ENCODE measurements at regions not wholly inside any gene's neighbourhood (a gene's known extent, or its start where the extent isn't known, plus 50 kb on each side); places are given as distances from the start of the nearest gene placed in this dataset.
A peak's percentile ranks its signal among the peaks of the same experiment; 100 is the strongest.
"Not testable (repeated sequence)": the region's sequence is repeated elsewhere in the genome, so short reads cannot be mapped to it uniquely, and the experiment has no call there.

GRCh38 chrY:7516268-7516667, 604.7 kb upstream of the AMELY start:
- no peak overlapping the region for H3K27ac ChIP-seq
- H3K4me1 ChIP-seq = no peaks in the 10 kb centered on the region
- intact Hi-C loops (cut with DNase I) = no loop called here
- no peaks in the 10 kb centered on the region for H3K36me3 ChIP-seq (replicated peaks in 1 of 2; ENCODE audit: insufficient read depth in 1 of 2, low read depth in 2 of 2)
- H3K9me3 ChIP-seq = no peaks in the 10 kb centered on the region
- DNase-seq = no peak
- H3K27me3 ChIP-seq = no peaks in the 10 kb centered on the region
- no peak for ATAC-seq
- WGBS, 2 donors = 9 to 28% methylated on average over 2 to 3 of the region's 3 CpGs
- TF ChIP-seq CTCF (IDR thresholded peaks at IDR 0.05) (no peak), POLR2A (IDR thresholded peaks at IDR 0.05) (no peak)
- no peak overlapping the region for H3K4me3 ChIP-seq

- intact Hi-C loops (cut with DNase I) = no loop called here
- ATAC-seq (no peak), DNase-seq (no peak)
- H3K4me1 ChIP-seq = no peaks in the 10 kb centered on the region
- no peaks in the 10 kb centered on the region for H3K27me3 ChIP-seq
- no peak overlapping the region for H3K27ac ChIP-seq
- H3K36me3 ChIP-seq (replicated peaks in 1 of 2; ENCODE audit: insufficient read depth in 1 of 2, low read depth in 2 of 2) = no peaks in the 10 kb centered on the region
- H3K4me3 ChIP-seq = no peak overlapping the region
- no peak for TF ChIP-seq POLR2A (IDR thresholded peaks at IDR 0.05)
- WGBS, 2 donors = 83 to 90% methylated on average over 2 of the region's 2 CpGs
- no peaks in the 10 kb centered on the region for H3K9me3 ChIP-seq
Measured at GRCh38 chrY:7515812-7516211, 604.3 kb upstream of the AMELY start.

GRCh38 chrY:7502896-7503295, 591.3 kb upstream of the AMELY start:
- WGBS, 2 donors = 91 to 96% methylated on average over 5 of the region's 5 CpGs
- intact Hi-C loops (cut with DNase I) = no loop called here
- no peak overlapping the region for H3K4me3 ChIP-seq
- H3K27ac ChIP-seq = no peak overlapping the region
- no peak for DNase-seq
- no peak for ATAC-seq
- H3K9me3 ChIP-seq = no peaks in the 10 kb centered on the region
- H3K36me3 ChIP-seq (replicated peaks in 1 of 2; ENCODE audit: insufficient read depth in 1 of 2, low read depth in 2 of 2) = no peaks in the 10 kb centered on the region
- H3K27me3 ChIP-seq = no peaks in the 10 kb centered on the region
- TF ChIP-seq POLR2A (IDR thresholded peaks at IDR 0.05) = no peak
- H3K4me1 ChIP-seq = no peaks in the 10 kb centered on the region

GRCh38 chrY:7501236-7501635, 589.7 kb upstream of the AMELY start:
- no peak for TF ChIP-seq POLR2A (IDR thresholded peaks at IDR 0.05)
- no peak for TF ChIP-seq CTCF (IDR thresholded peaks at IDR 0.05)
- DNase-seq (no peak), ATAC-seq (no peak)
- intact Hi-C loops (cut with DNase I) = no loop called here
- Histone ChIP-seq H3K27me3 (no peaks in the 10 kb centered on the region), H3K27ac (no peak overlapping the region), H3K36me3 (replicated peaks in 1 of 2; ENCODE audit: insufficient read depth in 1 of 2, low read depth in 2 of 2) (no peaks in the 10 kb centered on the region), H3K4me1 (no peaks in the 10 kb centered on the region), H3K4me3 (no peak overlapping the region), H3K9me3 (no peaks in the 10 kb centered on the region)
- WGBS, 2 donors = 67 to 70% methylated on average over 1 to 2 of the region's 2 CpGs

- intact Hi-C loops (cut with DNase I) = no loop called here
- DNase-seq = no peak
- H3K27me3 ChIP-seq = no peaks in the 10 kb centered on the region
- H3K36me3 ChIP-seq (replicated peaks in 1 of 2; ENCODE audit: insufficient read depth in 1 of 2, low read depth in 2 of 2) = no peaks in the 10 kb centered on the region
- 80 to 85% methylated on average over 1 of the region's 1 CpG for WGBS, 2 donors
- no peaks in the 10 kb centered on the region for H3K9me3 ChIP-seq
- no peak overlapping the region for H3K4me3 ChIP-seq
- H3K4me1 ChIP-seq = no peaks in the 10 kb centered on the region
- TF ChIP-seq POLR2A (IDR thresholded peaks at IDR 0.05) = no peak
- no peak for TF ChIP-seq CTCF (IDR thresholded peaks at IDR 0.05)
- no peak for ATAC-seq
- H3K27ac ChIP-seq = no peak overlapping the region
Measured at GRCh38 chrY:7496001-7496400, 584.4 kb upstream of the AMELY start.

- peak; percentile 56 for ATAC-seq
- H3K36me3 ChIP-seq (replicated peaks in 1 of 2; ENCODE audit: insufficient read depth in 1 of 2, low read depth in 2 of 2); H3K4me1 ChIP-seq; intact Hi-C loops (cut with DNase I); H3K27me3 ChIP-seq; H3K4me3 ChIP-seq; H3K9me3 ChIP-seq; H3K27ac ChIP-seq; DNase-seq: not testable (repeated sequence)
- WGBS, 2 donors = 14 to 22% methylated on average over 5 to 6 of the region's 8 CpGs
Measured at GRCh38 chrY:7484455-7485285, 573.1 kb upstream of the AMELY start.
